ENCODE measurements at regions not wholly inside any gene's neighbourhood (a gene's known extent, or its start where the extent isn't known, plus 50 kb on each side); places are given as distances from the start of the nearest gene placed in this dataset.
A peak's percentile ranks its signal among the peaks of the same experiment; 100 is the strongest.
"Not testable (repeated sequence)": the region's sequence is repeated elsewhere in the genome, so short reads cannot be mapped to it uniquely, and the experiment has no call there.

- no peak for DNase-seq
Observed at GRCh38 chr1:5632814-5633213, 359.4 kb downstream of the NPHP4 start.

DNA sequence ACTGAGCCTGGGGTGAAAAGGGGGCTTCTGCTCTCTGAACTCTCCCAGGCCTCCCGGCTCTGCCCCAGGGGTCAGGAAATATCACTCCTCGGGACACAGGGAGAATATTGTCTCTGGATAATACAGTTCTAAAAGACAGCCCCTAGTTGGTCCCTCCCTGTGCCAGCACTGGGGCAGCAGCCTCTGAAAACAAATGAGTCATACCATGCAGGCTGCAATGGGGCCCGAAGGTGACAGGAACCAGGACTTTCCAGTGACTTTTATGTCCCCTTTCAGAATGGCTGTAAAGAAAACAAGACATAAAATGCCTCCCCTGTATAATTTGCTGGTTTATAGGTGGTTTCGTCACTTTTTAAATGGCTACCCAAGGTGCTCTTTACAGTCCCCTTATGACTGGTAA, 360.0 kb downstream of the NPHP4 start:
- DNase-seq = no peak

- no peak for DNase-seq
Observed at GRCh38 chr1:5628416-5628815, 363.8 kb downstream of the NPHP4 start.

DNA sequence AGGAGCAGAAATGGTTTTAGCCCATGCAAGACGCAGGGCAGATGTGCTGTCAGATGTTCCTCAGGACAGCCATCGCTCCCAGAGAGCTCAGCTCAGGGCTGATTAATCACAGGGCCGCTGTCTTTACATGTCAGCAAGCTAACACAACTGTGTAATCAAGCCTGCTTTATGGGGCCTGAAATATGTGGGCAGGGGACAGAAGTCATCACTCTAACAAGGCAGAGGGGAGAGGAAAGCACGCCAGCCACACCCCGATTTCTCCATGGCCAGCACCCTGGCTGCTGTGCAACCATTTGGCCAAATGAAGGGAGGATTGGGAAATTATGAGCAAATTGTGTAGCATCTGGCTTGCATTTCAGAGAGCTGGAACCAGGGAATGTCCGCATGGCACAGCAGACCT, 368.8 kb downstream of the NPHP4 start:
- DNase-seq = no peak

DNA sequence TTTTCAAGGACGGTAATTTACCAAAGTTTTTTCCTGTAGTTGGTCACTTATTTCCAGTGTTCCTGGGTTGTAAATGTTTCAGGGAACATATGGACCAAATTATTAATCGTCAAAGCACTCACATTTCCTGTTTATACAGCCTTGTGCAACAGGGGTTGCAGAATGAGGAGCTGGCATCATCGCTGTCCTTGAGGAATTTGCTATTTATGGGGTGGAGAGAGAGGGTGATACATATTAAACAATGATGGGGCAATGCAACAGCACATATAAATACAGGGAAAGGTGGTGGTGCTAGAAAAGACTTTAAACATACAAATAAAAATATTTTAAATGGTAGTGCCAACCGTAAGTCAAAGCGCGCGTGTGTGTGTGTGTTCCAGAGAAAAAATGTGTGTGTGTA, 369.8 kb downstream of the NPHP4 start:
- no peak for DNase-seq

GRCh38 chr1:5621692-5622091, 370.5 kb downstream of the NPHP4 start:
- no peak for DNase-seq

GRCh38 chr1:5620997-5621396, 371.2 kb downstream of the NPHP4 start:
- peak; percentile 48 for DNase-seq

- no peak for DNase-seq
Observed at GRCh38 chr1:5620418-5620817, 371.8 kb downstream of the NPHP4 start.

GRCh38 chr1:5619469-5619868, 372.8 kb downstream of the NPHP4 start:
- DNase-seq = no peak

GRCh38 chr1:5617546-5617945, 374.7 kb downstream of the NPHP4 start:
- no peak for DNase-seq

DNA sequence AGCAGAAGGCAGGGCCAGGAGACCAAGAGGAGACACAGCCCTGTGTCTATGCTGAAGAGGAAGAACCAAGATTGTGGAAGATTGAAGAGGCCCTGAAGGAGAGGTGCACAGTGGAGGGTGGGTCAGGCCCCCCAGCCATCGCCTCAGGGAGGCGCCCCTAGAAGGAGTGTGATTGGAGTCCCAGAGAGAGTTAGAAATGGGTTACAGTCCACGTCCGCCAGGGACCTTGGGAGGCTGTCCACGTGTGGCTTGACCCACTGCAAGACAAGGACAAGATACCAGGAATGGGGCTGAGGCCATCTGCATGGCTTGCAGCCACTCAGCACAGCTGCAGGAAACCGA, 375.1 kb downstream of the NPHP4 start:
- DNase-seq = no peak

GRCh38 chr1:5616366-5617178, 375.7 kb downstream of the NPHP4 start:
- DNase-seq = no peak

GRCh38 chr1:5615076-5615475, 377.1 kb downstream of the NPHP4 start:
- no peak for DNase-seq

- no peak for DNase-seq
Observed at GRCh38 chr1:5613900-5614299, 378.3 kb downstream of the NPHP4 start.

- no peak for DNase-seq
Observed at GRCh38 chr1:5611851-5612250, 380.4 kb downstream of the NPHP4 start.

DNA sequence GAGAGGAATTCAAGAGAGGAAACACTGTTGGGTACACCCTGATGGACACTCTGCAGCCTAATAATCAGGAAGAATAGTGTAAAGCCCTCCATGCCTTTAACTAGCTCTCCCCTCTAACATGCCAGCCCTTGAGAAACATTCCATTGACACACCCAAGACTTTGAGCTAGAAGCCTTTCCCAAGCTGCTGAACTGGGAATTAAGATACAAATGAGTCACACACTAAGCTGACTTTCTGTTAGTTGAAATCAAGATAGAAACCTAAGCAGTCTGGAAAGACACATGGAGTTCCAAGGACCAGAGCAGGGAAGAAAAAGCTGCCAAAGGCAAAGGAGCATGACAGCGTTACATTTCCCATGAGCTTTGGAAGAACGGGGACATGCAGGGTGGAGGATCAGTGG, 380.8 kb downstream of the NPHP4 start:
- no peak for DNase-seq

DNA sequence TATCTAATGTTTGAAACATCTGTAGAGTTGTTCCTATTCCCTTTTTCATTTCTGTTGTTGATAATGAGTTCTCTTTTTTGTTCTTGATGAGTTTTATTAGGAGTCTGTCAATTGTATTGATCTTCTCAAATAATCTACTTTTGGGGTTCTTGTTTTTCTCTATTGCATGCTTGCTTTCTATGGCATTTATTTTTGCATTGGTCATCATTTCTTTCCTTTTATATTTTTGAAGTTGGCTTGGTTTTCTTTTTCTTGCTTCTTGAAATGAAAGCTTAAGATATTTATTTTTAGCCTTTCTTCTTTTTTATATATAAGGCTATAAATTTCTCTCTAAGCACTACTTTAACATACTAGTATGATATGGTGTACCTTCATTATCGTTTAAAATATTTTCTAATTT, 381.8 kb downstream of the NPHP4 start:
- DNase-seq = no peak

DNA sequence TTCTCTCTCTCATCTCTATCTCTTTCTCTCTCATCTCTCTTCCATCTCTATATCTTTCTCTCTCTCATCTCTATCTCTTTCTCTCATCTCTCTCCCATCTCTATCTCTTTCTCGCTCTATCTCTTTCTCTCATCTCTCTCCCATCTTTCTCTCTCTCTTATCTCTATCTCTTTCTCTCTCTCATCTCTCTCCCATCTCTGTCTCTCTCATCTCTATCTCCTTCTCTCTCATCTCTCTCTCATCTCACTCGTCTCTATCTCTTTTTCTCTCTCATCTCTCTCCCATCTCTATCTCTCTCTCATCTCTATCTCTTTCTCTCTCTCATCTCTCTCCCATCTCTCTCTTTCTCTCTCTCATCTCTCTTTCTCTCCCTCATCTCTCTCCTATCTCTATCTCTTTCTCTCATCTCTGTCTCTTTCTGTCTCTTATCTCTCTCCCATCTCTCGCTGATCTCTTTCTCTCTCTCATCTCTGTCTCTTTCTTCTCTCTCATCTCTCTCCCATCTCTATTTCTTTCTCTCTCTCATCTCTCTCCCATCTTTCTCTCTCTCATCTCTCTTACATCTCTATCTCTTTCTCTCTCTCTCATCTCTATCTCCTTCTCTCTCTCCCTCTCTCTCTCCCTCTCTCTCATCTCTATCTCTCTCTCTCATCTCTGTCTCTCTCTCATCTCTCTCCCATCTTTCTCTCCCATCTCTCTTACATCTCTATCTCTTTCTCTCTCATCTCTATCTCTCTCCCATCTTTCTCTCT, 388.7 kb downstream of the NPHP4 start:
- no peak for DNase-seq

- DNase-seq = not testable (repeated sequence)
Observed at GRCh38 chr1:5602718-5603117, 389.5 kb downstream of the NPHP4 start.

- no peak for DNase-seq
Observed at GRCh38 chr1:5601516-5601915, 390.7 kb downstream of the NPHP4 start.

DNA sequence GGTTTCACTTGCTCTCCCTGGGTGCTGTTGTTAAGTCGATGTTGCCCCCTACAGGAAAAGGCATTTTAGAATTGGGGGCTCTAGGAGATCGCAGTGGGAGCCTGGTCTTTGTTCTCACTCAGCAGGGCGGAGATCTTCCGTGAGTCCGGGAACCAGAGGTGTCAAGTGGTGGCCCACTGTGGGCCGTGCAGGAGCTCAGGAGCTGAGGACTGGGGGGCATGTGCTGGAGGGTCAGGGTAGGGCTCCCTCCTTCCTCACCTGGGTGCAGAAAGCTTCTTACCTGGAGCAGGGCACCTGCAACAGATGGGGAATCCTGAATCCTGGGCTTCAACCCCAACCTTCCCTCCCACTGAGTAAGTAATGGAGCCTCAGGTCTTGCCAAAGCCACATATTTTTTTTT, 392.7 kb downstream of the NPHP4 start:
- no peak for DNase-seq

- DNase-seq = no peak
Observed at GRCh38 chr1:5598824-5599395, 393.3 kb downstream of the NPHP4 start.

- DNase-seq = no peak
Observed at GRCh38 chr1:5597991-5598823, 394.0 kb downstream of the NPHP4 start.

Data from left kidney (tissue), 1 donor.